NCI-H526 treated with DMSO at 0.1 percent for 48 hours (cell line): ENCODE measurements at regions not wholly inside any gene's neighbourhood (a gene's known extent, or its start where the extent isn't known, plus 50 kb on each side); places are given as distances from the start of the nearest gene placed in this dataset.

ENCODE experiments used
- DNase-seq: peaks from one replicate; lab custom pipeline; 2025; lab: John Stamatoyannopoulos, UW

DNA sequence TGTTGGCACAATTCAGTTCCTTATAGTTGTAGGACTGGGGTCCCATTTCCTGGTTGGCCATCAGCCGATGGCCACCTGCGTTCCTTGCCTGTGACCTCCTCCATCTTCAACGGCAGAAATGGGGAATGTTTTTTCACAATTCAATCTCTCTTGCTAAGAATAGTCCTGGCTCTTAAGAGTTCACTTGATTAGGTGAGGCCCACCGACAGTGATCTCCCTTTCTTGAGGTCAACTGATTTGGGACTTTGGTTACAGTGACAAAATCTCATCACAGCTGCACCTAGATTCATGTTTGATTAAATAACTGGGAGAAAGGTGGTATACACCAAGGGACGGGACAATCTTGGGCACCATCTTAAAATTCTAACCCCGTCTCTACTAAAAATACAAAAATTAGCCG, 139.1 kb upstream of the DTNBP1 start:
- no peak for DNase-seq

GRCh38 chr6:15800841-15801617, 138.2 kb upstream of the DTNBP1 start:
- no peak for DNase-seq

- DNase-seq = no peak
Measured at GRCh38 chr6:15798533-15799255, 135.9 kb upstream of the DTNBP1 start.

GRCh38 chr6:15796844-15797243, 134.0 kb upstream of the DTNBP1 start:
- DNase-seq = no peak

DNA sequence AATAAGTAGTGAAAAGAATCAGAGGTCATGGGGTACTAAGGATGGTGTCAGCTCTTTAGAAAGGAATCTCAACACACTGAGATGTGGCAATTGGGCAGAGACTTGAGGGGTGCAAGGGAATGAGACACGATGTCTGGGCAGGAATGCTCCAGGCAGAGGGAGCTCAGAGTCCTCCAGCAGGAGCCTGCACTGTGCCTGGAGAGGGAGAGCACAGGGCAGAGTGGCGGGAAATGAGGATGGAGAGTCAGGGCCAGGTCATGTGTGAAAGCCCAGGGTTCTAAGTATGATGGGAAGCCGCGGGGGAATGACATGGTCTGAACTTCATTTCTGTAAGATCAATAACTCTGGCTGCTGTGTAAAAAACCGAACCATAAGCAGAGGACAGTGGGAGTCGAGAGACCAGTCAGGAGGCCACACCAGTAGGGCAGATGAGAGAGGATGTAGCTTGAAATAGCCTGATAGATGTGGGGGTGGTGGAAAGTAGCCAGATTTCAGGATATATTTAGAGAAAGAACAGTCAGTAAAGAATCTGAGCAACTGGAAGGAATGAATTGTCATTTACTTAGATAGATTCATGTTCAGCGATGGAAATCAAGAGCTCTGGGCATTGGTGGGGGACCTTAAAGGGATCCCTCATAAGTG, 133.4 kb upstream of the DTNBP1 start:
- no peak for DNase-seq

DNA sequence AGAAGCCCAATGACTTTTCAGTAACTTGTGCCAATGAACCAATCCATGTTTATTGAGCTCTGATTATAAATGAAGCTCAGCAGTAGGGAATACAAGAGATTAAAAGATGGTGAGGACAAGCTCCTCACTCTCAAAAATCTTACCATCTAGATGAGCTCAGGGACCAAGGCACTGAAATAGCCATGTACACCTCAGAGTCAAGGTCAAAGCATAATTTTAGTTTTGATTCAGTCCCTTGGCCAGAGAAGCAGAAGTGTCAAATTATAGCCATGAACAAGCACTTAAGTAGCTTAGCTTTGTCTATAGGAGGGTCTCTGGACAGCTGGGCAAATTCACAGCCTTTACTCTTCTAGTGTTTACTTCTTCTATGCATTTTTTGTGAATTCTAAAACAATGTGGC, 131.0 kb upstream of the DTNBP1 start:
- no peak for DNase-seq

DNA sequence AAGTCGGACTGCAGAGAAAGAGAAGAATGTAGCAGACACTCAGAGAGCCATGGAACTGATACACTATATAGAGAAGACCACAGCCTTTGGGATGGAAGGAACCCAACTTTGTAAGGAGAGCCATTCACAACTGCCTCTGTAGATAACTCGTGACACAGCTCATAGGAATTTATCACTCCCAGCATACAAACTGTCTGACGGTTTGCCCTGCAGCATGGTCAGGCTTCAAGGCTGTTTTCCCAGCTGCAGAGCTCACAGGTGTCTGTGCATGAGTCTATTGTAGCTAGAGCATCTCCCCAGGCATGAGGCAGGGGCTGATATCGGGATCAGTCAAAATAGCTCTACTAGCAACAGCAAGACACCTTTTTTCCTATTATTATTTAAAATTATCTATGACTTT, 130.5 kb upstream of the DTNBP1 start:
- no peak for DNase-seq

DNA sequence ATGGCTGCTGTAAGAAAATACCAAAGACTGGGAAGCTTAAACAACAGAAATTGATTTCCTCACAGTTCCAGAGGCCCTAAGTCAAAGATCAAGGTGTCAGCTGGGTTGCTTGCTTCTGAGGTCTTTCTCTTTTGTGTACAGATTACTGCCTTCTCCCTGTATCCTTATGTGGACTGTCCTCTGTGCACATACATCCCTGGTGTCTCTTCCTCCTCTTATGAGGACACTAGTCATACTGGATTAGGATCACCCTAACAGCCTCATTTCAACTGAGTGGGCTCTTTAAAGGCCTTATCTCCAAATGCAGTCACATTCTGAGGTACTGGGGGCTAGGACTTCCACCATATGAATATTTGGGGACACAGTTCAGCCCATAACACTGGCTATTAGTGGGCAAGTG, 130.0 kb upstream of the DTNBP1 start:
- DNase-seq = no peak

- no peak for DNase-seq
Measured at GRCh38 chr6:15791448-15792181, 128.8 kb upstream of the DTNBP1 start.

DNA sequence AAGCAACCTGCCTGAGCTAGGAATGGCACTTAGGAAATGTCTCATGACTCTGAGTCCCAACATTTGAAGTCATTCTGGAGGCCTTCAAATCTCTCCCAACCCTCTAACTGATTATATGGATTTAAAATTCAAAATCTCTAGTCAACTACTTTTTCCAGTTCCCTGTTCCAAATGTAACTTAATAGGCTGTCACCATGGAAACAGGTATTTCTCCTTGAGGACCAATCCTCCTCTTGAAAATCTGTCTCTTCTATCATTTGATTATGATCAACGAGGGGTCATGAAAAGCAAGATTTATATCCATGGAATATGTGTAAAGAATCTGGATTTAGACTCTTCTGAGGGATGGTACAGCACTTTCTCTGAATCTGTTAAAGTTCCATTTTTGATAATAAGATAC, 127.3 kb upstream of the DTNBP1 start:
- DNase-seq = no peak

DNA sequence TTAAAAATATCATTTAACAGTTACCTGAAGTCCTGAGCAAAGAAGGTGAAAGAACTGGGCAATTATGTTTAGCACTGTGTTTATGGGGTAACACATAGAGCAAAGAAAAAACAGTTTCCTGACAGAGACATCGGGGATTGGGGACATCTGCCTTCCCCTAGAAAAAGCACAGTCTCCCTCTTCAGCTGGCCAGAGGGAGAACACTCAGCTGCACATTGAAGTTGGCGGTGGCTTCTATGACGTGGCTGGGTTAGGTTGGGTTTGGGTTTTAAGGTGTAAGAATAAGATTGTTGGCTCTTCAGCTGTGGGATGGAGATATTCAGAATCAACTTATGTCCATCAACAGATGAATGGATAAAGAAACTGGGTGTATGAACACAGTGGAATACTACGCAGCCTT, 124.0 kb upstream of the DTNBP1 start:
- DNase-seq = no peak

- DNase-seq = no peak
Measured at GRCh38 chr6:15783484-15783883, 120.7 kb upstream of the DTNBP1 start.

DNA sequence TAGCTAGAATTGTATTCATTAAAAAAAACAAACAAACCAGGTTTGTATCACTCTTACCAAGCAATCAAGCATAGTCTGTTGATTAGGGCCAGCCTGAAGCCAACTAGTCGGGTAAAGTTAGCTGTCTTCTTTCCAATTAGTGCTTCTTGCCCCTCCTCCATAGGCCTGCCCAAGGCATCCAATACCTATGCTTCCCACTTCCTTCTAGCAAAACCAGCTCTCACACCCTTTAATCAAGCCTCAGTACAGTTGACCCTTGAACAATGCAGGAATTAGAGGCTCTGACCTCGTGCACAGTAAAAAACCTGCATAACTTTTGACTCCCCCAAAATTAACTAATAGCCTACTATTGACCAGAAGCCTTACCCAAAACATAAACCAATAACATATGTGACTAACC, 119.1 kb upstream of the DTNBP1 start:
- DNase-seq = no peak

DNA sequence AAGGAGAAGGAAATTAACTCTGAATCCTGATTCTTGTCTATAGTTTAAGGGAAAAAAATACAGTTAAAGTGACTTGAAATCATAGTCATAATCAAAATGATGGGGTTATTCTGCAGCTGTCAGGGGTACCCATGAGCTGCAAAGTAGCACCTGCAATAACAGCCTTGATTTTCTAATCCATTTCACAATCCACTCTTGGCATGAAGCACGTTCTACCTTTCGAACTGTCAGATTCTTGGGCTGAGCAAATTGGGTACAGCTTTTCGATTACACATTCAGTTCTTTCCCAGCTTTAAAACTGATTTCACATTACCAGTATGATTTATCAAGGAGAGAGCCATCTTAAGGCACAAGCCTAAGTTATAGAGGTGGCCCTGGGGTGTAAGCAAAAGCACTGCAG, 118.5 kb upstream of the DTNBP1 start:
- DNase-seq = no peak

- DNase-seq = no peak
Measured at GRCh38 chr6:15780437-15780836, 117.6 kb upstream of the DTNBP1 start.

GRCh38 chr6:15779726-15780125, 116.9 kb upstream of the DTNBP1 start:
- DNase-seq = no peak

- no peak for DNase-seq
Measured at GRCh38 chr6:15776458-15776980, 113.7 kb upstream of the DTNBP1 start.

GRCh38 chr6:15775741-15776140, 112.9 kb upstream of the DTNBP1 start:
- no peak for DNase-seq

DNA sequence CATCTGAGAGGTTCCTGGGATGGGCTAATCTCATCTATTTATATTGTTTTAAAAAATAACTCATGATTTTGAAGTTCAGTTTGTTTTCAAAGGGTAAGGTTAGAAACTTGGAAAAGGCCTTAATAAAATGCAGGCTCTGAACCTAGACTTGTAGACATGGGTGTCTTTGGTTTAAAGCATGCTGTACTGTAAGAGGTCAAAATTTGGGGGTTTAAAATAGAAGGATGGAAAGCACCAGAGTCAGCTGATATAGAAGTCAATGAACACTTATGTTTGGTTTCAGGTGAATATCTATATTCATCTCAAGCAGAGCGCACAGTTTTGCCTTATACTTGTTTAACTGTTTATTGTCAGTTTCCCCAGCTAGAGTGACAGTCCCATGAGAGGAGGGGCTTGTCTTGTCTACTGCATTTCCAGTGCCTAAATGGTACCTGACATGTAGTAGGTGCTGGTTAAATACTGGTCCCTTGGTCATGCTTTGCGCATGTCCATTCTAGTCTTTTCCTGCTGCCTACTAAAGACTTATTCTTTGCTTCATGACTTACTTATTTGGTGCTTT, 112.3 kb upstream of the DTNBP1 start:
- DNase-seq = no peak

DNA sequence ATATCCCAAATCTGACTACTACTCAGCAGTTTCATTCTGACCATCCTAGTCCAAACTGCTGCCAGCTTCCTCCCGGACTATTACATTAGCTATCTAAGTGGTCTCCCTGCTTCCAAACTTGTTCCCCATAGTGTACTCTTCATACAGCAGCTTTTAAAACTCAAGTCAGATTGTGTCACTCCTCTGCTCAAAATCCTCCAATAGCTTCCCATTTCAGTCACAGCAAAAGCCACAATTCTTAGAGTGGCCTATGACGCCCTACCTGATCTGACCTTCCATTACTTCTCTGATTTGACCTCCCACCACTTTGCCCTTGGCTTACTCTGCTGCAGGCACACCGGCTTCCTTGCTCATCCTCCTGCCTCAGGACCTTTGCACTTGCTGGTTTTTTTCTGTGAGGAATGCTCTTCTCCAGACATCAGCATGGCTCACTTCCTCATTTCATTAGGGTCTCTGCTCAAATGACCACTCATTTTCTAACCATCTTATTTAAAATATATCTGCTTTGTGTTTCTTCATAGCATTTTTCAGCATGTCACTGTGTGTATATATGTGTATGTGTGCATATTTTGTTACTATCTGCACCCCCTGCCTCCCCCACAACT, 111.1 kb upstream of the DTNBP1 start:
- no peak for DNase-seq

DNA sequence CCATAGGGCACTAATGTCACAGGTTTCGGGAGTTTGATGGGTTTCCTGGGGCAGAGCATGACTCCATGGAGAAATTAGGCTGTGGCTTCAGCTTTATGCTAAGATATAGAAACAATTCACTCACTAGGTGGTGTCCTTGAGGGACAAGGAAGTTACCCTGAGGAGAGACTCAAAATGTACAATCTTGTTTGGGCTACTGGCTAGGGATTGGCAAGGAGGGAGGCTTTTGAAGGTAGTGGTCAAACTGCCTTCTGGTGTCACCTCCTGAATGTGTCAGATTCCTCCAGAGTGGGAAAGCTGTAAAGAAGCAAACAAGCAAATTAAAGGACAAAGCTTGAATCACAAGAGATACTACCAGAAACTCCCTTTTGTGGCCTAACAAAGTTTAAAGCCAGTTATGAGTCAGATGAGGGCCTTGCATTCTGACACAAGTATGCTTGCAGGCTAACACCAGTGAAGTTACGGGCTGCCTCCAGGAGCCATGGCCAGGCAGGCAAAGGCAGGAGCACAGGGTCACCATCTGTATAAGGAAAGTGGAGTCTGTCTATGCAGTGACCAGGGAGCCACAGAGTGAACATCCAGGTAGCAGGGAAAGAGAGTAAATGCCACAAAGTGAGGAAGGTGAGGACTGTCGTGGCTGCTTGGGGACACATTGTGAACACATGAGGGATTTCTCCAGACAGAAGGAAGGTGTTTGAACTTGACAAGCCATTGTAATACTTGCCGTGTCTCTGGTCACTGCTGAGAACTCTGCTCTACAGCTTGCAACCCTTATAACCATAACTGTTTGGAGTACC, 107.7 kb upstream of the DTNBP1 start:
- DNase-seq = no peak
